ENCODE measurements at regions not wholly inside any gene's neighbourhood (a gene's known extent, or its start where the extent isn't known, plus 50 kb on each side); places are given as distances from the start of the nearest gene placed in this dataset.

GRCh38 chr1:232334811-232335210, 295.1 kb downstream of the SIPA1L2 start:
- no peak overlapping the region for H2AFZ ChIP-seq (ENCODE audit: control insufficient read depth, low read length)
- no peaks in the 10 kb centered on the region for H3K36me3 ChIP-seq (ENCODE audit: control insufficient read depth in 2 of 2, extremely low read depth in 1 of 2, insufficient read depth in 2 of 2, low read length in 2 of 2)
- H3K27me3 ChIP-seq (ENCODE audit: control insufficient read depth, extremely low read depth, insufficient read depth, low read length): peaks cover 18% of the 10 kb centered on the region
- DNase-seq (ENCODE audit: low read depth, low spot score) (peak; percentile 88), FAIRE-seq (peak; percentile 86)
- TF ChIP-seq, protein P1, sequence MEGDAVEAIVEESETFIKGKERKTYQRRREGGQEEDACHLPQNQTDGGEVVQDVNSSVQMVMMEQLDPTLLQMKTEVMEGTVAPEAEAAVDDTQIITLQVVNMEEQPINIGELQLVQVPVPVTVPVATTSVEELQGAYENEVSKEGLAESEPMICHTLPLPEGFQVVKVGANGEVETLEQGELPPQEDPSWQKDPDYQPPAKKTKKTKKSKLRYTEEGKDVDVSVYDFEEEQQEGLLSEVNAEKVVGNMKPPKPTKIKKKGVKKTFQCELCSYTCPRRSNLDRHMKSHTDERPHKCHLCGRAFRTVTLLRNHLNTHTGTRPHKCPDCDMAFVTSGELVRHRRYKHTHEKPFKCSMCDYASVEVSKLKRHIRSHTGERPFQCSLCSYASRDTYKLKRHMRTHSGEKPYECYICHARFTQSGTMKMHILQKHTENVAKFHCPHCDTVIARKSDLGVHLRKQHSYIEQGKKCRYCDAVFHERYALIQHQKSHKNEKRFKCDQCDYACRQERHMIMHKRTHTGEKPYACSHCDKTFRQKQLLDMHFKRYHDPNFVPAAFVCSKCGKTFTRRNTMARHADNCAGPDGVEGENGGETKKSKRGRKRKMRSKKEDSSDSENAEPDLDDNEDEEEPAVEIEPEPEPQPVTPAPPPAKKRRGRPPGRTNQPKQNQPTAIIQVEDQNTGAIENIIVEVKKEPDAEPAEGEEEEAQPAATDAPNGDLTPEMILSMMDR (optimal IDR thresholded peaks at IDR 0.05 in 1 of 3, IDR thresholded peaks at IDR 0.05 in 1 of 3, conservative IDR thresholded peaks at IDR 0.05 in 1 of 3; ENCODE audit: extremely low read depth in 1 of 3, insufficient read depth in 2 of 3, low read length in 3 of 3): no peak
- no peak for TF ChIP-seq EZH2 (IDR thresholded peaks at IDR 0.05; ENCODE audit: low read length)
- no peaks in the 10 kb centered on the region for H3K79me2 ChIP-seq (ENCODE audit: control insufficient read depth, insufficient read depth, low read length)
- peak overlapping the region; percentile 35 for H3K4me2 ChIP-seq (ENCODE audit: control insufficient read depth, extremely low read depth, insufficient read depth, low read depth, low read length)
- no peak overlapping the region for H3K9ac ChIP-seq (ENCODE audit: control insufficient read depth, extremely low read depth, insufficient read depth, low read length)
- no peak overlapping the region for H3K4me3 ChIP-seq (ENCODE audit: control insufficient read depth in 2 of 3, extremely low read depth in 1 of 3, insufficient read depth in 2 of 3, low read depth in 1 of 3, low read length in 3 of 3)
- dilution Hi-C loops (cut with MboI; ENCODE audit: extremely low pct_ligation_motif_present, low sequenced_read_pairs): no loop called here
- no peaks in the 10 kb centered on the region for H4K20me1 ChIP-seq (ENCODE audit: control insufficient read depth, extremely low read depth, insufficient read depth, low read length)
- H3K9me1 ChIP-seq (ENCODE audit: control insufficient read depth, extremely low read depth, insufficient read depth, low read length): no peaks in the 10 kb centered on the region
- H3K4me1 ChIP-seq (ENCODE audit: control insufficient read depth, extremely low read depth, insufficient read depth, low read length): peaks cover 14% of the 10 kb centered on the region
- no peaks in the 10 kb centered on the region for H3K9me3 ChIP-seq (ENCODE audit: control insufficient read depth, low read depth, low read length)
- H3K27ac ChIP-seq (ENCODE audit: control insufficient read depth, insufficient read depth, low read length): no peak overlapping the region

DNA sequence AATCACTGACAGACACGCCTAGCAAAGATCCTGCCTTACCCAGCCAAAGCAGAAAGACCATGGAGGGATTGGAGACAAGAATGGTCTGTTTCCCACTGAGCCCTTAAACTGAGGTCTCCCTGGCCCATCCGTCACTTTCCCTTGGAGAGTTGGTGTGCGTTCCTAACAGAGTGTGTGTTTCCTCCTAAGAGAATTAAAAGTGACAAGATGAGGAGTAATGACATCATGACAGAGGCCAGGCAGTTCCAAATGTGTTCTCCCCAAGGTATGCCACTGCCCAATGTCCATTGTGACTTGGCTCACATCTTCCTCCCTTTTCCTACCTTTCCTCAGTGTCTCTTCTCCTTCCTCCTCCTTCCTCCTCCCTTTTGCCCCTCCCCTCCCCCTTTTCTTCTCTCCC, 295.7 kb downstream of the SIPA1L2 start:
- Histone ChIP-seq H3K4me2 (ENCODE audit: control insufficient read depth, extremely low read depth, insufficient read depth, low read depth, low read length) (no peak overlapping the region), H3K4me1 (ENCODE audit: control insufficient read depth, extremely low read depth, insufficient read depth, low read length) (peaks cover 14% of the 10 kb centered on the region), H3K79me2 (ENCODE audit: control insufficient read depth, insufficient read depth, low read length) (no peaks in the 10 kb centered on the region), H3K9ac (ENCODE audit: control insufficient read depth, extremely low read depth, insufficient read depth, low read length) (no peak overlapping the region), H3K9me1 (ENCODE audit: control insufficient read depth, extremely low read depth, insufficient read depth, low read length) (no peaks in the 10 kb centered on the region), H3K9me3 (ENCODE audit: control insufficient read depth, low read depth, low read length) (no peaks in the 10 kb centered on the region), H3K4me3 (ENCODE audit: control insufficient read depth in 2 of 3, extremely low read depth in 1 of 3, insufficient read depth in 2 of 3, low read depth in 1 of 3, low read length in 3 of 3) (no peak overlapping the region), H2AFZ (ENCODE audit: control insufficient read depth, low read length) (no peak overlapping the region), H3K36me3 (ENCODE audit: control insufficient read depth in 2 of 2, extremely low read depth in 1 of 2, insufficient read depth in 2 of 2, low read length in 2 of 2) (no peaks in the 10 kb centered on the region), H4K20me1 (ENCODE audit: control insufficient read depth, extremely low read depth, insufficient read depth, low read length) (no peaks in the 10 kb centered on the region), H3K27ac (ENCODE audit: control insufficient read depth, insufficient read depth, low read length) (no peak overlapping the region), H3K27me3 (ENCODE audit: control insufficient read depth, extremely low read depth, insufficient read depth, low read length) (peaks cover 15% of the 10 kb centered on the region)
- FAIRE-seq (no peak), DNase-seq (ENCODE audit: low read depth, low spot score) (no peak)
- no peak for TF ChIP-seq EZH2 (IDR thresholded peaks at IDR 0.05; ENCODE audit: low read length)
- TF ChIP-seq, protein P1 (optimal IDR thresholded peaks at IDR 0.05 in 1 of 3, IDR thresholded peaks at IDR 0.05 in 1 of 3, conservative IDR thresholded peaks at IDR 0.05 in 1 of 3; ENCODE audit: extremely low read depth in 1 of 3, insufficient read depth in 2 of 3, low read length in 3 of 3): no peak
- dilution Hi-C loops (cut with MboI; ENCODE audit: extremely low pct_ligation_motif_present, low sequenced_read_pairs): no loop called here

All from keratinocyte (primary cell).